A673 (cell line): ENCODE measurements at regions not wholly inside any gene's neighbourhood (a gene's known extent, or its start where the extent isn't known, plus 50 kb on each side); places are given as distances from the start of the nearest gene placed in this dataset.

ENCODE experiments used
- BruUV-seq: library from RNA; stranded (reverse); fragments of 400-500 nt; replicated peaks from 2 replicates; lab custom pipeline; 2021; lab: Mats Ljungman, UMichigan
- CTCF ChIA-PET: fragments of 300-600 bp; sonication (Branson Sonifier 250); formaldehyde crosslinking; loops from one replicate; lab custom pipeline; 2022; ENCODE audit warnings: antibody characterized with exemption; lab: Charles Lee
- POLR2A ChIA-PET: fragments of 300-600 bp; sonication (Branson Sonifier 250); formaldehyde crosslinking; loops from one replicate; lab custom pipeline; 2022; ENCODE audit warnings: antibody characterized with exemption; ENCODE audit not compliant: low non-redundant PET; lab: Charles Lee
- DNase-seq: peaks from one replicate; pipeline ENCODE4 v3.0.0-alpha.2; 2015; ENCODE audit warnings: low spot score
- H3K27ac ChIP-seq: fragments of 200-600 bp; sonication (generic); 2 replicates; pipeline ENCODE4 v1.5.1; 2016; ENCODE audit warnings: mixed run types, low read depth, mild to moderate bottlenecking, mixed read lengths, antibody characterized with exemption, low read length; ENCODE audit not compliant: poor library complexity, severe bottlenecking
- H3K27me3 ChIP-seq: fragments of 200-600 bp; sonication (generic); replicated peaks from 2 replicates; pipeline ENCODE4 v1.6.1; 2017; ENCODE audit warnings: mixed run types, low read depth, mild to moderate bottlenecking, mixed read lengths, antibody characterized with exemption, low read length; ENCODE audit not compliant: insufficient read depth, poor library complexity
- H3K36me3 ChIP-seq: fragments of 200-600 bp; sonication (generic); 2 replicates; pipeline ENCODE4 v1.6.1; 2016; ENCODE audit warnings: mixed run types, mild to moderate bottlenecking, mixed read lengths, antibody characterized with exemption, low read length; ENCODE audit not compliant: insufficient read depth, poor library complexity, severe bottlenecking
- H3K4me1 ChIP-seq: fragments of 200-600 bp; sonication (generic); 2 replicates; pipeline ENCODE4 v1.6.1; 2017; ENCODE audit warnings: mixed run types, mild to moderate bottlenecking, mixed read lengths, antibody characterized with exemption, low read length; ENCODE audit not compliant: insufficient read depth, poor library complexity, severe bottlenecking
- H3K4me3 ChIP-seq: fragments of 200-600 bp; sonication (generic); 2 replicates; pipeline ENCODE4 v1.5.1; 2016; ENCODE audit warnings: low read depth, mixed run types, mild to moderate bottlenecking, mixed read lengths, low read length; ENCODE audit not compliant: poor library complexity, severe bottlenecking
- H3K9me3 ChIP-seq: fragments of 200-600 bp; sonication (generic); 2 replicates; pipeline ENCODE4 v1.6.1; 2016; ENCODE audit warnings: mixed run types, low read depth, mild to moderate bottlenecking, mixed read lengths, antibody characterized with exemption, low read length; ENCODE audit not compliant: poor library complexity, severe bottlenecking
- CTCF ChIP-seq: fragments of 300-800, 200-600 bp; sonication (generic); conservative IDR thresholded peaks from 2 replicates; pipeline ENCODE4 v1.5.1; 2017; ENCODE audit warnings: low read depth, mild to moderate bottlenecking, antibody characterized with exemption, low read length, moderate library complexity, mixed read lengths
- EZH2 ChIP-seq: fragments of 200-600 bp; sonication (generic); IDR thresholded peaks from 2 replicates; pipeline ENCODE4 v1.6.1; 2017; ENCODE audit warnings: borderline replicate concordance, low read depth, mild to moderate bottlenecking, mixed read lengths, antibody characterized with exemption, low read length; ENCODE audit not compliant: poor library complexity, severe bottlenecking
- intact Hi-C: fragments of 100-400 bp; cut with micrococcal nuclease; formaldehyde crosslinking; loops from one replicate; pipeline ENCODE4 v1.10.0; 2022; ENCODE audit not compliant: unreplicated experiment

- H3K27me3 ChIP-seq: peaks cover 3% of the 10 kb centered on the region
- intact Hi-C loops: no loop called here
- TF ChIP-seq EZH2 (no peak), CTCF (no peak)
- ChIA-PET POLR2A (no interaction called here), CTCF (no interaction called here)
- no peaks in the 10 kb centered on the region for H3K36me3 ChIP-seq
- H3K4me3 ChIP-seq: no peak overlapping the region
- H3K27ac ChIP-seq: no peak overlapping the region
- BruUV-seq: no TSS peak
- no peaks in the 10 kb centered on the region for H3K4me1 ChIP-seq
- DNase-seq: no peak
- no peaks in the 10 kb centered on the region for H3K9me3 ChIP-seq
These were observed 313.2 kb downstream of the ATP23 start for GRCh38 chr12:58254463-58255100.

- intact Hi-C loops: no loop called here
- no peak for TF ChIP-seq EZH2
- no peak for TF ChIP-seq CTCF
- CTCF ChIA-PET: no interaction called here
- Histone ChIP-seq H3K4me3 (no peak overlapping the region), H3K36me3 (no peaks in the 10 kb centered on the region), H3K4me1 (no peaks in the 10 kb centered on the region), H3K9me3 (no peaks in the 10 kb centered on the region), H3K27ac (no peak overlapping the region), H3K27me3 (no peaks in the 10 kb centered on the region)
- no peak for DNase-seq
- BruUV-seq: no TSS peak
- POLR2A ChIA-PET: no interaction called here
These were observed 321.4 kb downstream of the ATP23 start for GRCh38 chr12:58262796-58263195.

- no peak overlapping the region for H3K4me3 ChIP-seq
- H3K9me3 ChIP-seq: no peaks in the 10 kb centered on the region
- H3K27ac ChIP-seq: no peak overlapping the region
- intact Hi-C loops: no loop called here
- BruUV-seq: no TSS peak
- ChIA-PET POLR2A (no interaction called here), CTCF (no interaction called here)
- no peak for DNase-seq
- H3K4me1 ChIP-seq: no peaks in the 10 kb centered on the region
- TF ChIP-seq EZH2 (no peak), CTCF (no peak)
- no peaks in the 10 kb centered on the region for H3K36me3 ChIP-seq
- no peaks in the 10 kb centered on the region for H3K27me3 ChIP-seq
These were observed 322.4 kb downstream of the ATP23 start for GRCh38 chr12:58263816-58264215.
